Breast epithelium (tissue), 4 donors: ENCODE measurements at regions not wholly inside any gene's neighbourhood (a gene's known extent, or its start where the extent isn't known, plus 50 kb on each side); places are given as distances from the start of the nearest gene placed in this dataset.
A peak's percentile ranks its signal among the peaks of the same experiment; 100 is the strongest.

Source experiments
- DNase-seq, 2 donors: peaks; one replicate each; pipeline ENCODE4 v3.0.0-alpha.2; 2019; ENCODE audit warnings: low spot score in 2 of 2
- H3K27ac ChIP-seq, 2 donors: fragments of 200-600 bp; sonication (generic) in 1 of 2; one replicate each; pipeline ENCODE4 v1.5.1; 2016 to 2019; ENCODE audit warnings: mild to moderate bottlenecking in 1 of 2
- H3K27me3 ChIP-seq, 2 donors: fragments of 200-600 bp; sonication (generic) in 1 of 2; one replicate each; pipeline versions ENCODE4 v1.5.1 to v1.6.0; 2017 to 2019; ENCODE audit warnings: control low read depth in 1 of 2, mild to moderate bottlenecking in 1 of 2
- H3K36me3 ChIP-seq: fragments of 200-600 bp; one replicate; pipeline ENCODE4 v1.5.1; 2019
- H3K4me1 ChIP-seq, 2 donors: fragments of 200-600 bp; sonication (generic); one replicate each; pipeline ENCODE4 v1.5.1; 2016 to 2019; ENCODE audit warnings: control low read depth in 1 of 2
- H3K4me3 ChIP-seq, 3 donors: fragments of 200-600 bp; sonication (generic); 1 replicate in 2 of 3; 2 replicates in 1 of 3; pipeline ENCODE4 v1.5.1; 2016 to 2019; ENCODE audit warnings: mild to moderate bottlenecking in 3 of 3, moderate library complexity in 2 of 3
- H3K9me3 ChIP-seq, 2 donors: fragments of 200-600 bp; sonication (generic) in 1 of 2; one replicate each; pipeline ENCODE4 v1.5.1; 2016 to 2019; ENCODE audit warnings: control low read depth in 1 of 2
- CTCF ChIP-seq, 3 donors: fragments of 450-650 bp; IDR thresholded peaks; one replicate each; pipeline ENCODE4 v1.5.1; 2016 to 2017; ENCODE audit warnings: antibody characterized with exemption in 3 of 3, mild to moderate bottlenecking in 3 of 3, moderate library complexity in 3 of 3
- POLR2A ChIP-seq: fragments of 450-650 bp; IDR thresholded peaks from one replicate; pipeline ENCODE4 v1.6.1; 2016; ENCODE audit warnings: antibody characterized with exemption, mild to moderate bottlenecking, moderate library complexity
- POLR2AphosphoS5 ChIP-seq, 3 donors: sonication (generic); formaldehyde crosslinking; IDR thresholded peaks; one replicate each; pipeline ENCODE4 v1.6.1; 2017; ENCODE audit warnings: antibody characterized with exemption in 3 of 3
- intact Hi-C: fragments of 100-400 bp; cut with DNase I; formaldehyde crosslinking; loops from one replicate; pipeline ENCODE4 v1.15.1; 2023; ENCODE audit warnings: low total_unique reads

GRCh38 chr3:72310419-72311380 is 525.8 kb upstream of the PROK2 start:
- no peak for DNase-seq
- H3K4me3 ChIP-seq, result peak overlapping the region in 1 of 3 donors; percentile 32
- H3K9me3 ChIP-seq, result no peaks in the 10 kb centered on the region
- peak overlapping the region; percentile 10 to 20 for H3K27ac ChIP-seq
- H3K4me1 ChIP-seq, result no peaks in the 10 kb centered on the region
- no peaks in the 10 kb centered on the region for H3K27me3 ChIP-seq
- intact Hi-C loops, result no loop called here
- H3K36me3 ChIP-seq, result no peaks in the 10 kb centered on the region
- TF ChIP-seq POLR2AphosphoS5 (IDR thresholded peaks at IDR 0.05), result no peak
- no peak for TF ChIP-seq CTCF (IDR thresholded peaks at IDR 0.05)
- TF ChIP-seq POLR2A, result no peak

- no peaks in the 10 kb centered on the region for H3K9me3 ChIP-seq
- intact Hi-C loops, result no loop called here
- no peak overlapping the region for H3K4me3 ChIP-seq
- no peak for DNase-seq
- no peaks in the 10 kb centered on the region for H3K27me3 ChIP-seq
- TF ChIP-seq POLR2AphosphoS5 (IDR thresholded peaks at IDR 0.05), result no peak
- TF ChIP-seq POLR2A, result no peak
- no peak for TF ChIP-seq CTCF (IDR thresholded peaks at IDR 0.05)
- H3K27ac ChIP-seq, result no peak overlapping the region
- H3K4me1 ChIP-seq, result no peaks in the 10 kb centered on the region
- no peaks in the 10 kb centered on the region for H3K36me3 ChIP-seq
Observed at GRCh38 chr3:72309661-72310418, 524.9 kb upstream of the PROK2 start.

GRCh38 chr3:72308641-72309040 is 523.7 kb upstream of the PROK2 start:
- H3K4me3 ChIP-seq, result no peak overlapping the region
- no peaks in the 10 kb centered on the region for H3K36me3 ChIP-seq
- H3K27me3 ChIP-seq, result no peaks in the 10 kb centered on the region
- no peaks in the 10 kb centered on the region for H3K4me1 ChIP-seq
- TF ChIP-seq CTCF (IDR thresholded peaks at IDR 0.05), result no peak
- TF ChIP-seq POLR2A, result no peak
- TF ChIP-seq POLR2AphosphoS5 (IDR thresholded peaks at IDR 0.05), result no peak
- intact Hi-C loops, result no loop called here
- H3K9me3 ChIP-seq, result no peaks in the 10 kb centered on the region
- H3K27ac ChIP-seq, result no peak overlapping the region
- DNase-seq, result no peak

GRCh38 chr3:72307438-72308115 is 522.6 kb upstream of the PROK2 start:
- intact Hi-C loops, result no loop called here
- H3K4me1 ChIP-seq, result no peaks in the 10 kb centered on the region
- H3K27ac ChIP-seq, result peak overlapping the region; percentile 10 to 38
- no peak overlapping the region for H3K4me3 ChIP-seq
- no peaks in the 10 kb centered on the region for H3K27me3 ChIP-seq
- DNase-seq, result no peak
- TF ChIP-seq POLR2A (no peak), CTCF (IDR thresholded peaks at IDR 0.05) (no peak), POLR2AphosphoS5 (IDR thresholded peaks at IDR 0.05) (no peak)
- H3K9me3 ChIP-seq, result no peaks in the 10 kb centered on the region
- no peaks in the 10 kb centered on the region for H3K36me3 ChIP-seq
